GM21717 (cell line): ENCODE measurements at regions not wholly inside any gene's neighbourhood (a gene's known extent, or its start where the extent isn't known, plus 50 kb on each side); places are given as distances from the start of the nearest gene placed in this dataset.
A peak's percentile ranks its signal among the peaks of the same experiment; 100 is the strongest.
"Not testable (repeated sequence)": the region's sequence is repeated elsewhere in the genome, so short reads cannot be mapped to it uniquely, and the experiment has no call there.

Source experiments
- ATAC-seq: cut with Tn5 transposase; IDR thresholded peaks from one replicate; pipeline ENCODE4 v1.9.1; 2021; ENCODE audit warnings: mild to moderate bottlenecking, moderate library complexity; ENCODE audit not compliant: unreplicated experiment

- no peak for ATAC-seq
These were observed 50.0 kb upstream of the ACYP2 start for GRCh38 chr2:54065411-54065810.

DNA sequence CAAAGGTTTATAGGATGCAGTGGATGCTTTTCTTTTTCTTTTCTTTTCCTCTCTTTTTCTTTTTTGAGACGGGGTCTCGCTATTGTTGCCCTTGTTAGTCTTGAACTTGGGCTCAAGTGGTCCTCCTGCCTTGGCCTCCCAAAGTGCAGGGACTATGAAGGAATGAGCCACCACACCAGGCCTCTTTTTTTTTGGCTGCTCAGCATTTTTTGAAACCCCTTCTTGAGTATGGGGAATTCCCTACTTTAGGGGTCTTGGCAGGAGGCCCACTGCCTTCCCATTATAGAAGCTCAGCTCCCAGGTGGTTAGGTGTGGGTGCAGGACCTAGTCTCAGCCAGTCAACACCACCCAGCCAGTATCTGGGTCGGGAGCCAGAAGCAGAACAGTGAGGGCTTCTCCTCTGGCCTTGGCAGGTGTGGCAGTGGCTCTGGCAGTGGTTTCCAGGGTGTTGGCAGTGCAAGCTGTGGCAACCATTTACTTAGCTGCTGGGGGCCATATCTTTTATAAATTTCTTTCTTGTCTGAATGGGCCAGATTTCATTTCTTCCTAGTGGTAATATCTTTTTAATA, 51.4 kb upstream of the ACYP2 start:
- ATAC-seq, result no peak

GRCh38 chr2:54062401-54062800, 53.0 kb upstream of the ACYP2 start:
- ATAC-seq, result no peak

GRCh38 chr2:54061272-54061671, 54.1 kb upstream of the ACYP2 start:
- ATAC-seq, result no peak

DNA sequence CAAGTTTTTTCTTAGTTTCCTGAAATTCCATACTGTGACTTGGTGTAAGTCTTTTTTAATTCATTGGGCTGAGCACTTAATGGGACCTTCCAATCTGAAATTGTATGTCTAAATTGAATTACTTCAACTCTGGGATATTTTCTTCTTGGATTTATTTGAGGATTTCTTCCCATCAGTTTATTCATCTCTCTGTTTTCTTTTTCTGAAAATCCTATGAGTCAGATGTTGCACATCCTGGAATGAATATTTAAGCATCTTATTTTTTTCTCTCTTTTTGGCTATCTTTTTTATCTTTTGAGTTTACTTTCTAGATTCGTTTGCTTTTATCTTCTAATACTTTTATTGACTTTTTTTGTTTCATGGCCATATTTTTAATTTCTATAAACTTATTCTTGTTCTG, 55.4 kb upstream of the ACYP2 start:
- ATAC-seq, result no peak

- no peak for ATAC-seq
These were observed 55.9 kb upstream of the ACYP2 start for GRCh38 chr2:54059504-54059903.

GRCh38 chr2:54058449-54058848, 57.0 kb upstream of the ACYP2 start:
- no peak for ATAC-seq

GRCh38 chr2:54054774-54055173, 60.6 kb upstream of the ACYP2 start:
- ATAC-seq, result no peak

- peak; percentile 81 for ATAC-seq
These were observed 61.1 kb upstream of the ACYP2 start for GRCh38 chr2:54054271-54054670.

- peak; percentile 55 for ATAC-seq
These were observed 61.6 kb upstream of the ACYP2 start for GRCh38 chr2:54053830-54054229.

DNA sequence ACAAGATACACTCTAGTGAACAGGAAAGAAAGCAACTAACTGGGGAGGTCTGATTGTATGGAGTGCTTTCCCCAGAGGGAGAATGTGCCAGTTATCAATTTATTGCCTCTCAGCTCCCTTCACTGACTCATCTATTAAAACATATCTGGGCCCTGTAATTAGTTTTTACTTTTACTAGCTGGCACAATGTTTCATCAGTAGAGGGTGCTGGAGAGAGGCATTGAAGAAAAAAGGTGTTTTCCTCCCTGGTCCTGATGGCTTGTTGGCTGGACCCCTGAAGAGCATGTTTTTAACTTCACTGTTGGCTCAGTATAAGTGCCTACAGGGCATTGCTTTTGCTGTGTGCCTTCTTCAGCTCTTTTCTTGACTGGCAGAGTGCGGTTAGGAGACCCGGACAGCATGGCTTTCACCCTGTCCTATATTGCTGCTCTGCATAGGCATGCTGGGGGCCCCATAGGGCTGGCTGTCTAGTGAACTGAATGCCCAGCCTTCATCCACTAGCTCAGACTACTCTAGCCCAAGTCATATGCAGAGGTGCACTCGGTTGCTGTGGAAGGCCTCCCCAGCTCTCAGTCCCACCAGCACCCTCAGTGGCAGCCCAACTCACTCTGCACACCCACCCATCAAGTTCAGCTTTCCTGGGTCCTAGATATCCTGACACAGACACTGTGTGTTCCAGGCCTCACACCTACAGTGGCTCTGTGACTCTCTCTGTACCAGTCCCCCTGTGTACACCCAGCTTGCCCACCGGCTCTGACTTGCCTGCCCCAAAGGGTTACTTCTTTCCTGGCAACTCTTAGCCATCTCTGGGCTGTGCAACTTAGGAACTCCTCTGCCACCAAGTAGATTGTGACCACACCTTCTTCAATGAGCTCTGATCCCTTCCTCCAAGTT, 62.3 kb upstream of the ACYP2 start:
- peak; percentile 26 for ATAC-seq

DNA sequence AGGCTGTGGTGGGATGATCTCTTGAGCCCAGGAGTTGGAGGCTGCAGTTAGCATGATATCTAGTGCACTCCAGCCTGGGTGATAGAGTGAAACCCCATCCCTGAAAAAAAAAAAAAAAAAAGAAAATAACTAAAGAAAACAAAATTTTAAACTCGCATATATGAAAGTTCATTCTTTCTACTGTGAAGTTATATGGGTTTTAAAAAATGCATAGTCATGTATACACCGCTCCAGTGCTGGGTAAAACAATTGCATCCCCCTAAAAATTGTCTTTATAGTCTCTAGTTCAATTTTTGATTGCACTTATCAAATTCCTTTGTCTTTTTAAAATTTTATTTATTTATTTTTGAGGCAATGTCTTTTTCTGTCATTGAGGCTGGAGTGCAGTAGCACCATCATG, 65.0 kb upstream of the ACYP2 start:
- ATAC-seq, result no peak

GRCh38 chr2:54049365-54049764, 66.0 kb upstream of the ACYP2 start:
- no peak for ATAC-seq

- not testable (repeated sequence) for ATAC-seq
These were observed 66.5 kb upstream of the ACYP2 start for GRCh38 chr2:54048896-54049295.

DNA sequence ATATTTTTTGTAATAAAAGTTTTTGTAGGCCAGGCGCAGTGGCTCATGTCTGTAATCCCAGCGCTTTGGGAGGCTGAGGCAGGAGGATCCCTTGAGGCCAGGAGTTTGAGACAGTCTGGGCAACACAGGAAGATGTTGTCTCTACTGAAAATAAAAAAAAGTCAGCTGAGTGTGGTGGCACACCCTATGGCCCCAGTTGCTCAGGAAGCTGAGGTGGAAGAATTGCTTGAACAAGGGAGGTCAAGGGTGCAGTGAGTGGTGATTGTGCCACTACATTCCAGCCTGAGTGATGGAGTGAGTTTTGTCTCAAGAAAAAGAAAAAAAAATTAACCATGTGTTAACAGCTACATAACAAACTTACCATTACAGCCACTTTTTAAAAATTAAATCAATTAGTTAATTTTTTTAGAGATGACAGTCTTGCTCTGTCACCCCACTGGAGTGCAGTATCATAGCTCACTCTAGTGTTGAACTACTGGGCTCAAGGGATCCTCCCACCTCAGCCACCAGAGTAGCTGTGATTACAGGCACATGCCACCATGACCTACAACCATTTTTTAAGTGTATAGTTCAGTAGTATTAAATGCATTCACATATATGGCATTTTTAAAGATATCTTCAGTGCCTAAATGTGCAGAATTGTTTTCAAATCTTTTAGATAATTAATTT, 67.2 kb upstream of the ACYP2 start:
- no peak for ATAC-seq

- ATAC-seq, result no peak
These were observed 67.8 kb upstream of the ACYP2 start for GRCh38 chr2:54047658-54048057.

- no peak for ATAC-seq
These were observed 68.3 kb upstream of the ACYP2 start for GRCh38 chr2:54047091-54047490.

GRCh38 chr2:54042897-54043620, 72.3 kb upstream of the PSME4 start:
- no peak for ATAC-seq

DNA sequence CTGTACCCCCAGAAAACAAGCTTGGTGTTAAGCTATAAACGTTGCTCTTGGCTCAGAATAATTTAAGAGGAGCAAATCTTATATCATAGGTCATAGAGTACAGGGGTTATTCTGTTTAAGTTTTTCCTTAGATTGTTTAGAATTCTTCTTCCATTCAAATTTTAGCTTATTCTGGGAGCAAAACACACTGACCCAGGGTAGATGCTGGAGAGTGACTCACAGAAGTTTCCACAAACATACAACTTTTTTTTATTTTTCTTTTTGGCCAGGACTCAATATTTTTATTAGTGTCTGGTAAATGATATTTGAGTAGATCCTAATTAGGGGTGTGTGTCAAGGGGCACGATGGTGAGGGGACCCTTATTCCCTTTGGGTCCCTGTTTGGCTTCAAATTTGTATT, 71.5 kb upstream of the PSME4 start:
- ATAC-seq, result no peak

GRCh38 chr2:54041135-54041534, 70.3 kb upstream of the PSME4 start:
- no peak for ATAC-seq

GRCh38 chr2:54040685-54041084, 69.9 kb upstream of the PSME4 start:
- ATAC-seq, result no peak
